HK-2 (cell line): ENCODE measurements at regions not wholly inside any gene's neighbourhood (a gene's known extent, or its start where the extent isn't known, plus 50 kb on each side); places are given as distances from the start of the nearest gene placed in this dataset.

Experiments
- DNase-seq: peaks from one replicate; pipeline ENCODE4 v3.0.0-alpha.2; 2018; ENCODE audit not compliant: unreplicated experiment

- no peak for DNase-seq
These were observed 533.9 kb upstream of the FZD8 start for GRCh38 chr10:36175954-36176353.

GRCh38 chr10:36173364-36173763 is 531.3 kb upstream of the FZD8 start:
- no peak for DNase-seq

- no peak for DNase-seq
These were observed 530.2 kb upstream of the FZD8 start for GRCh38 chr10:36171953-36172940.

- DNase-seq: no peak
These were observed 529.5 kb upstream of the FZD8 start for GRCh38 chr10:36171556-36171952.

GRCh38 chr10:36170943-36171501 is 528.9 kb upstream of the FZD8 start:
- no peak for DNase-seq

GRCh38 chr10:36170142-36170719 is 528.1 kb upstream of the FZD8 start:
- no peak for DNase-seq

GRCh38 chr10:36168777-36169176 is 526.7 kb upstream of the FZD8 start:
- no peak for DNase-seq

GRCh38 chr10:36164556-36165504 is 522.7 kb upstream of the FZD8 start:
- no peak for DNase-seq

- no peak for DNase-seq
These were observed 521.7 kb upstream of the FZD8 start for GRCh38 chr10:36163827-36164226.

- DNase-seq: no peak
These were observed 515.4 kb upstream of the FZD8 start for GRCh38 chr10:36157486-36157885.

GRCh38 chr10:36148207-36148606 is 506.1 kb upstream of the FZD8 start:
- DNase-seq: no peak

- no peak for DNase-seq
These were observed 505.4 kb upstream of the FZD8 start for GRCh38 chr10:36147529-36147928.

- DNase-seq: no peak
These were observed 499.9 kb upstream of the FZD8 start for GRCh38 chr10:36141856-36142560.

- no peak for DNase-seq
These were observed 487.0 kb upstream of the FZD8 start for GRCh38 chr10:36129051-36129450.

GRCh38 chr10:36126076-36126475 is 484.0 kb upstream of the FZD8 start:
- no peak for DNase-seq

GRCh38 chr10:36119455-36119854 is 477.4 kb upstream of the FZD8 start:
- no peak for DNase-seq

GRCh38 chr10:36118314-36118713 is 476.2 kb upstream of the FZD8 start:
- DNase-seq: no peak

GRCh38 chr10:36117890-36118289 is 475.8 kb upstream of the FZD8 start:
- no peak for DNase-seq

- no peak for DNase-seq
These were observed 475.1 kb upstream of the FZD8 start for GRCh38 chr10:36117231-36117630.

GRCh38 chr10:36116731-36117130 is 474.6 kb upstream of the FZD8 start:
- DNase-seq: no peak

GRCh38 chr10:36116040-36116439 is 473.9 kb upstream of the FZD8 start:
- DNase-seq: no peak
